ENCODE measurements at regions not wholly inside any gene's neighbourhood (a gene's known extent, or its start where the extent isn't known, plus 50 kb on each side); places are given as distances from the start of the nearest gene placed in this dataset.

GRCh38 chr20:7520361-7520760 lies 419.9 kb downstream of the HAO1 start:
- ATAC-seq (ENCODE audit: low read depth) = no peak
- no TSS peak for BruUV-seq (replicated peaks)
- CTCF ChIA-PET = no interaction called here

More at GRCh38 chr20:7520361-7520760, 419.9 kb downstream of the HAO1 start:
- Histone ChIP-seq H2AK9ac (replicated peaks; ENCODE audit: low read depth, low read length, poor library complexity) (no peak overlapping the region), H3K14ac (replicated peaks; ENCODE audit: low read depth, low read length) (no peak overlapping the region), H2BK5ac (ENCODE audit: low read depth, low read length, poor library complexity, severe bottlenecking) (no peak overlapping the region), H3K18ac (ENCODE audit: low read depth, low read length) (no peak overlapping the region), H3K4me2 (ENCODE audit: low read depth, low read length) (no peak overlapping the region), H3K23ac (ENCODE audit: low read depth, low read length) (no peak overlapping the region), H3K27ac (ENCODE audit: insufficient read depth, low read length) (no peak overlapping the region), H2BK15ac (ENCODE audit: low read depth, low read length) (no peak overlapping the region), H3K9me1 (ENCODE audit: insufficient read depth, low read length) (no peaks in the 10 kb centered on the region), H2AFZ (replicated peaks; ENCODE audit: low read length, poor library complexity) (no peak overlapping the region), H4K5ac (ENCODE audit: low read depth, low read length) (no peak overlapping the region), H4K20me1 (ENCODE audit: insufficient read depth, low read length) (no peaks in the 10 kb centered on the region), H2BK20ac (ENCODE audit: low read depth, low read length) (no peak overlapping the region), H2AK5ac (ENCODE audit: low read depth, low read length) (no peak overlapping the region), H3K9me3 (ENCODE audit: control insufficient read depth, insufficient read depth, low read length) (no peaks in the 10 kb centered on the region), H3K9ac (ENCODE audit: low read depth, low read length) (no peak overlapping the region), H3K4me3 (ENCODE audit: insufficient read depth, low read depth, low read length) (no peak overlapping the region), H4K91ac (ENCODE audit: insufficient read depth, low read depth, low read length) (no peak overlapping the region), H2BK120ac (ENCODE audit: low read depth, low read length) (no peak overlapping the region), H3K79me1 (ENCODE audit: low read depth in 1 of 2, low read length in 2 of 2) (no peaks in the 10 kb centered on the region), H3K56ac (ENCODE audit: extremely low read depth, insufficient read depth, low read length) (no peak overlapping the region), H3K36me3 (ENCODE audit: control insufficient read depth, insufficient read depth, low read length) (no peaks in the 10 kb centered on the region), H3K4ac (ENCODE audit: low read depth, low read length) (no peak overlapping the region), H3K27me3 (ENCODE audit: control insufficient read depth, insufficient read depth, low read length) (no peaks in the 10 kb centered on the region), H4K8ac (ENCODE audit: low read depth in 2 of 2, low read length in 2 of 2) (no peak overlapping the region), H3K4me1 (ENCODE audit: control insufficient read depth, insufficient read depth, low read length) (no peaks in the 10 kb centered on the region)
- 50% methylated on average over 2 of the region's 4 CpGs; no CpG with 5 or more reads in 1 of the 2 experiments for WGBS, 2 experiments (ENCODE audit: extremely low coverage in 2 of 2, insufficient read length in 1 of 2)
- no peak for TF ChIP-seq RAD21 (IDR thresholded peaks at IDR 0.05; ENCODE audit: low read length)
- no peak for TF ChIP-seq POLR2A (IDR thresholded peaks at IDR 0.05; ENCODE audit: low read depth, low read length)
- no peak for TF ChIP-seq MAFK (IDR thresholded peaks at IDR 0.05; ENCODE audit: low read depth, low read length)
- no peak for TF ChIP-seq ELK1 (IDR thresholded peaks at IDR 0.05; ENCODE audit: borderline replicate concordance, low read depth, low read length)
- TF ChIP-seq BHLHE40 (IDR thresholded peaks at IDR 0.05; ENCODE audit: low read depth, low read length) = no peak
- TF ChIP-seq RFX5 (IDR thresholded peaks at IDR 0.05; ENCODE audit: low read depth, low read length) = no peak
- intact Hi-C loops (cut with micrococcal nuclease) = no loop called here
- in situ Hi-C loops (cut with MboI; ENCODE audit: low sequenced_read_pairs) = no loop called here
- DNase-seq = no peak
- POLR2A ChIA-PET (ENCODE audit: unreplicated experiment) = no interaction called here
- dilution Hi-C loops (cut with HindIII; ENCODE audit: low sequenced_read_pairs, unreplicated experiment) = no loop called here
